Stimulated activated CD4-positive, alpha-beta T cell treated with anti-CD3 and anti-CD28 coated beads, Interleukin-15, amount 100 ng/mL, for 48 hours (primary cell): ENCODE measurements at regions not wholly inside any gene's neighbourhood (a gene's known extent, or its start where the extent isn't known, plus 50 kb on each side); places are given as distances from the start of the nearest gene placed in this dataset.

ENCODE experiments used
- DNase-seq, 2 donors: peaks; one replicate each; pipeline ENCODE4 v3.0.0-alpha.2; 2020; ENCODE audit warnings: low read depth in 2 of 2

- DNase-seq, result no peak
These were observed 309.2 kb downstream of the FAT3 start for GRCh38 chr11:92533657-92534335.

DNA sequence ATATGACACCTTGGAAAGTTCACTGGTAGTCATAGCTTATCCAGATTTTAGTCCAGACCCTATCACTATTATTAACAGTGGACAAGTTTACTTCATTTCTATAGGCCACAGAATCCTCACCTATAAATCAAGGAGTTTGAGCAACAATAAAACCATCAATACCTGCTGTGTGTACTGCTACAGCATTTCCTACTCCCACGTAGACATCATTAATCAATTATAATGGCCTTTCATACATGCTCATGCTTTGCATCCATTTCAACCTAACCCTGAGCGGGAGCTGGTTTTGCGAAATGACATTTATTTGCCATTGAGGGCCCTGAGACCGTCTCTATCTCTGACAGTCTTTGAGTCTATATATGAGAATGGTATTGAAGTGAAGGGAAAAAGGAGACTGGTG lies 312.3 kb downstream of the FAT3 start:
- no peak for DNase-seq

DNA sequence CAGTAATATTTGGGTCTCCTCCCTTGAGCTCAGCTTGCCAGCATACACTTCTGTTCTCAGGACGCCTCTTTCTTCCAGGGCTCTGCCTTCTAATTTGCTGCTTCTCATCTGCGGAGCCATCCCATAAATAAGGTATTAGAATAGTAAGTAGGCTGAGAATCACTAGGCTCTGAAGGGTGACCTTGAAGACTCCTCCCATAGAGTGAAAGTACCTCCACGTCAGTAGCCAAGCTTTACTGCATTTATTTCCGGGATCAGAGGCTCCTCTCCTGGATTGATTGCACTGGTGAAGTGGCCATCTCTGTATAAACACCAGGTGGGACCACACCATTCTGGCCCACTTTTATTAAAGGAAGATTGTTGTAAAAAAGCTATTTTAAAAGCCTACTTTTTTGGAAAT lies 315.5 kb downstream of the FAT3 start:
- no peak for DNase-seq

DNA sequence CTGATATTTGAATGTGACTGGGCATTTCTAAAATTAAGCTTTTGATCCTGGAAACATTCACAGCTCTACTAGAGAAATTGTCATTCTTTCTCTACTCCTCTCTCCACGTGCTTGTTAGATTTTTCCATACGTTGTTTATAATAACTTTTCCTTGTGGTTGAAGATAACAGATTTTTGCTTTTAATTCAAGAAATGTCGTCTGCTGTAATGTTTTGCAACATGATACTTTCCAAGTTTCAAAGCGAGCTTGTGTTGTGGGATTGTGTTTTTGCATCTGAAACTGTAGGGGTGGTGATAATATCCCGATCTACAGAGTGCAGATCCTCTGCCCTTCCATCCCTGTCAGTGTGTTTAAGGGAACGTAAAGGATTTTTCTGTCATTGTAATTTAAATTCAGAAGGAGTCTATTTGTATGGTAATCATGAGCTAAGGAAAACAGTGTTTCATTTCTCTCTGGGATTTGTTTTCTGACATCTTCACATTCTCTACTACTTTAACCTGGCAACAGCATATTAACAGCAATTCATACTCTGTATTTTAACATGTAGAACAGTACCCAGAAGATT lies 321.4 kb downstream of the FAT3 start:
- no peak for DNase-seq

DNA sequence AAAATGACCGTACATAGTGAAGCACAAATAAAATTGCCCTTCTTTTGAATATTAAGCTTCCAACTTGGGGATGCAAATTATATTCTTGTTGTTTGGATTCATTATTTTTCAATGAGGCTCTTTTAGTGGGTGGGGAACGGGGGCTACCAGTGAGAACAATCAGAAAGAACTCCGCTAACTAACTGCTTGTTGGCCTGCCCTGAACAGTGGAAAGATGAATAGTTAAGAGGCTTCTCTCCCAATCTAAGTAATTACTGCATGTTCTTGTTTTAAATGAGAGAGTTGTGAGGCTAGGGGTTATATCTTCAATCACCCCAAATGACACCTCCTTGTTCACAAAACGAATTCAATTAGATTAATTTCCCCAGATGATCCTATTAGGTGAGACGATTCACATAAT lies 322.0 kb downstream of the FAT3 start:
- DNase-seq, result no peak

- no peak for DNase-seq
These were observed 325.8 kb downstream of the FAT3 start for GRCh38 chr11:92550411-92550810.

DNA sequence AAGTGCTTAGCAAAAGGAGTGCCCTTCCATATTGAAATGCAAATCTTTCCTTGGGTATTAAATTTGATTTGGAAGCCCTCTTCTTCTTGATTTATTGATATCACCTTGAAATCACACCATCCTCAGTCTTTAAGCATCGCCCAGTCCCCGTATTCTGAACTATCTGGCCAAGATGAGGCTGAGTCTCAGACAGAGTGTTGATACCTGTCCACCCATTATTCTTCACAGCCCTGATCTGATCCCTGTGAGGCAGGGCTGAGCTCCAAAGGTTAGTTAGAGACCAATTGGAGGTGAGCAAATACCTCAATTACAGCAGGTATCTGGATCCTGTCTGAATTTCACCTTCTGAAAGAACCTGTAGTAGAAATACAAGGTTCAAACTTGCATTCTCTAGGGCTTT lies 326.3 kb downstream of the FAT3 start:
- no peak for DNase-seq

DNA sequence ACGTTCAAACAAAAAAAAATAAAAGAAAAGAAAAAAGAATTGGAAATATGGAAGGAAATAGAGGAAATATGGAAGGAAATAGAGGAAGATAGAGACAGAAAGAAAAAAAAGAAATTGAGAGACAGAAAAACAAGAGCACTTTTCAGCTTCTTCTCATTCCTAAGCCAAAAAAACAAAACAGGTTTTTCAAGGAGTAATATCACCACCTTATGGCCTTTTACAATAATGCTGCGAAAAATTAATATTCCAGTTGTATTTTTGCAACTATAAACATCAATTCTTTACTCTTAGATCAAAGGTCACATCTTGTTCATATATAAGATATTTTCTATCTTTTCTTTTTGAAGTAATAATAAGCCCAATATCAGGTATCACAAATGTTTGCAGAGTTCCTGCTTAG lies 328.3 kb downstream of the FAT3 start:
- DNase-seq, result no peak

DNA sequence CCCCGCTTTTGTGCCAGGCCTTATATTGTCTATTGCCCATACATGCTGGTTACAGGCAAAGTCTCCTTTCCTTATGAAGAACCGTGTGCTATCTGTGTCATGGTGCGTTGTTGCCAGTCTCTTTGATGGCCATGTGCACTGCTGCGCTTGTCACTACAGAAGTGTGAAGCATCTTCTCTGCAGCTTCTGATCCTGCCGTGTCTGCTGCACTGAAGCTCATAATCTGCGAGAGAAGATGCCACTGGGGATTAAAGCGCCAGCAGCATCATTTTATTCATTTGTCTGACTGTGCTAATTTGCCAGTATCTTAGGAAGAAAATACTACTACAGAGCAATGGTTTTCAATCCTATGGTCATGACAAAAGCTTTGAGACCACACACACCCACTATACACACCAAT lies 330.1 kb downstream of the FAT3 start:
- no peak for DNase-seq

DNA sequence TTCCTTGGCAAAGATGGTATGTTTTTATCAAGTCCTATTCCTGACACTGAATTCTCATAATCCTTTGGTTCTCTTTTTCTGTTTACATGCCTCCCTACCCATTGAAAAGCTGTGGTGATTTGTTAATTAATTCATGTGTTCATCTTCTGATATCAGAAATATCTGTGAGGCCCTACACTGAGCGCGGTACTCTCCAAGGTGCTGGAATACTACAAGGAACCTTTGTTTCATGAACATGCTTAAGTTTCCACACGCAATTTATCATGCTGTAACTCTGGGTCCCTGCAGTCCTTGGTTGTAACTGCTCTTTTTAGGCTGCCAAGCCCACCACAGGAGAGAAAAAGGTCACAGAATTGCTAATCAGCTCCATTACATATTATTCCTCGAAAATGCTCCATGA lies 331.8 kb downstream of the FAT3 start:
- DNase-seq, result no peak

- no peak for DNase-seq
These were observed 333.3 kb downstream of the FAT3 start for GRCh38 chr11:92557879-92558278.

- DNase-seq, result no peak
These were observed 333.7 kb downstream of the FAT3 start for GRCh38 chr11:92558323-92558722.

GRCh38 chr11:92569726-92570125 lies 345.1 kb downstream of the FAT3 start:
- DNase-seq, result no peak

GRCh38 chr11:92572559-92572958 lies 347.9 kb downstream of the FAT3 start:
- no peak for DNase-seq

- no peak for DNase-seq
These were observed 351.7 kb downstream of the FAT3 start for GRCh38 chr11:92576315-92576714.

- no peak for DNase-seq
These were observed 356.3 kb downstream of the FAT3 start for GRCh38 chr11:92580908-92581307.

GRCh38 chr11:92588393-92588792 lies 363.8 kb downstream of the FAT3 start:
- no peak for DNase-seq

- no peak for DNase-seq
These were observed 364.9 kb downstream of the FAT3 start for GRCh38 chr11:92589512-92589911.

DNA sequence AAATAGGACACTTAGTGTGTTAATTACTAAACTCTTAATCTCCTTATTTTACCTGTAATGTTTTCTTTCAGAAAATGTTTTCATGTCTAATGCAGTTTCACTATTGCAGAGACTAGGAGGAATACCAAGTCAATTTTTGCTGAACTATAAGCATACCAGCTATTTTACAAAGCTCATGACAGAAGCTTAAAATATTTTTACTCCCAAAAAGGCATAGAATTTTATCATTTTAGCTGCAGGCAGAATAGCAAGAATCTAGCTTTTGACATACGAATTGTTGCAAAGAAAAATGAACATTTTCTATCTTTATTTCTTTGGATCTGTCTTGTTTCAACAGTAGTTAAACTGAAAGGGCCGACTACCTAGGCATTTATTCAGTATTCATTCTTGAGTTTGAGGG lies 366.9 kb downstream of the FAT3 start:
- no peak for DNase-seq

- DNase-seq, result no peak
These were observed 369.6 kb downstream of the FAT3 start for GRCh38 chr11:92594251-92594650.

GRCh38 chr11:92595052-92595451 lies 370.4 kb downstream of the FAT3 start:
- DNase-seq, result no peak

DNA sequence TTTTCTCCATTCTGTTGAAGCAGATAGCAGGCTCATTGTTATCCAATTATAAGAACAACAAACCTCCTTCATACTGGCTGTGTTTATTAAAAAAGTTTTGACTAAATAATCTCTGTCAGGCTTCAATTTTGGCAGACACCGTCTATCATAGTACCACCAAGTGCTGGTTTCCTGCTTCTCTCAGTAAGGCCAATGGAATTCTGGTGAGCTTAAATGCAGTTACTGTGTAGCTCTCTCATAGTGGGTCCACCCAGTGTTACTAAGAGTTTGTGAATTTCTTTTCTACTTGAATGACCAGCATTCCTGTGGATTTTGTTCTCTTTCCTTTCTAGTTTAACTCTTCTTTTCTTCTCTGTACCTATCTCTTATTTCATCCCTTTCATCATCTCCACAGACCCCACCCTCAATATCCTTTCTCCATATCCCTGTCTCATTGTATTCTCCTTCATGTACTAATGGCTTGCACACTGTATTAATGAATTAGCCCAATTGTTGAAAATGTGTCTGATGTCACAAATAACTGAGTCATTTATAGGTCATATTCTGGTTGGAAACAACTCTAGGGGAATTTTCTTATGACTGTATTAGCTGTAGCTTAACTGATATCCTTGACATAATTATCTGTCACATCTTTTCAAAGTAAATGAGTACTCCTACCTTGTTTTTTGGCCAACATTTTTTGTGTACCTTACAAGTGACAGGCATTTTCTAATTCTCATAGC lies 372.1 kb downstream of the FAT3 start:
- no peak for DNase-seq

GRCh38 chr11:92601048-92601447 lies 368.4 kb upstream of the MTNR1B start:
- no peak for DNase-seq
